Hepatocyte (in vitro differentiated cells): ENCODE measurements at regions not wholly inside any gene's neighbourhood (a gene's known extent, or its start where the extent isn't known, plus 50 kb on each side); places are given as distances from the start of the nearest gene placed in this dataset.

Experiments used
- DNase-seq: peaks from one replicate; pipeline ENCODE4 v3.0.0-alpha.2; 2016; ENCODE audit warnings: low spot score
- H2AFZ ChIP-seq: fragments of 200-600 bp; sonication (generic); 2 replicates; pipeline ENCODE4 v1.6.0; 2016; ENCODE audit warnings: antibody characterized with exemption, mild to moderate bottlenecking
- H3K27ac ChIP-seq: fragments of 200-600 bp; sonication (generic); 2 replicates; pipeline ENCODE4 v1.5.1; 2016; ENCODE audit warnings: mild to moderate bottlenecking
- H3K27me3 ChIP-seq: fragments of 200-600 bp; sonication (generic); 2 replicates; pipeline ENCODE4 v1.6.1; 2016
- H3K36me3 ChIP-seq: fragments of 200-600 bp; sonication (generic); replicated peaks from 2 replicates; pipeline ENCODE4 v1.5.1; 2016; ENCODE audit warnings: low read depth; ENCODE audit not compliant: insufficient read depth
- H3K4me1 ChIP-seq: fragments of 200-600 bp; sonication (generic); 2 replicates; pipeline ENCODE4 v1.5.1; 2016; ENCODE audit warnings: mild to moderate bottlenecking, moderate library complexity; ENCODE audit not compliant: insufficient read depth
- H3K4me2 ChIP-seq: fragments of 200-600 bp; sonication (generic); 2 replicates; pipeline ENCODE4 v1.6.0; 2016
- H3K4me3 ChIP-seq: fragments of 200-600 bp; sonication (generic); 2 replicates; pipeline ENCODE4 v1.5.1; 2016; ENCODE audit warnings: mild to moderate bottlenecking
- H3K79me2 ChIP-seq: fragments of 200-600 bp; sonication (generic); 2 replicates; pipeline ENCODE4 v1.6.0; 2017; ENCODE audit warnings: mild to moderate bottlenecking
- H3K9me2 ChIP-seq: fragments of 200-600 bp; sonication (generic); replicated peaks from 2 replicates; pipeline ENCODE4 v1.6.0; 2017; ENCODE audit warnings: mild to moderate bottlenecking; ENCODE audit not compliant: insufficient read depth
- H3K9me3 ChIP-seq: fragments of 200-600 bp; sonication (generic); 2 replicates; pipeline ENCODE4 v1.5.1; 2016; ENCODE audit warnings: low read depth, mild to moderate bottlenecking
- H4K20me1 ChIP-seq: fragments of 200-600 bp; sonication (generic); 2 replicates; pipeline ENCODE4 v1.6.0; 2016; ENCODE audit warnings: mild to moderate bottlenecking; ENCODE audit not compliant: insufficient read depth, poor library complexity, severe bottlenecking
- CTCF ChIP-seq: fragments of 200-600 bp; sonication (generic); IDR thresholded peaks from 2 replicates; pipeline ENCODE4 v1.5.1; 2016; ENCODE audit warnings: antibody characterized with exemption, mild to moderate bottlenecking; ENCODE audit not compliant: poor library complexity
- EZH2 ChIP-seq: fragments of 200-600 bp; sonication (generic); IDR thresholded peaks from 2 replicates; pipeline ENCODE4 v1.6.1; 2016; ENCODE audit warnings: antibody characterized with exemption, mild to moderate bottlenecking, borderline replicate concordance
- EZH2phosphoT487 ChIP-seq: fragments of 200-600 bp; sonication (generic); IDR thresholded peaks from one replicate; pipeline ENCODE4 v1.6.1; 2018; ENCODE audit warnings: antibody characterized with exemption, mild to moderate bottlenecking, low read depth, moderate library complexity; ENCODE audit not compliant: unreplicated experiment, severe bottlenecking
- WGBS: methylation state at CpG from one replicate; pipeline ENCODE4 v1.1.6; 2016; ENCODE audit warnings: low lambda C conversion rate; ENCODE audit errors: missing lambda C conversion rate; 5-methylcytosine and 5-hydroxymethylcytosine counted together

GRCh38 chr3:25940935-25941334 lies 151.0 kb downstream of the OXSM start:
- Histone ChIP-seq H3K4me1 (no peaks in the 10 kb centered on the region), H3K27me3 (no peaks in the 10 kb centered on the region), H3K9me3 (no peaks in the 10 kb centered on the region), H3K27ac (no peak overlapping the region), H3K79me2 (no peaks in the 10 kb centered on the region), H3K4me3 (no peak overlapping the region), H4K20me1 (no peaks in the 10 kb centered on the region), H3K9me2 (no peaks in the 10 kb centered on the region), H3K36me3 (no peaks in the 10 kb centered on the region), H2AFZ (no peak overlapping the region), H3K4me2 (no peak overlapping the region)
- DNase-seq = no peak
- TF ChIP-seq CTCF (no peak), EZH2phosphoT487 (no peak), EZH2 (no peak)
- 93% methylated on average over 2 of the region's 2 CpGs for WGBS

GRCh38 chr3:25944329-25944728 lies 154.4 kb downstream of the OXSM start:
- 88% methylated on average over 5 of the region's 5 CpGs for WGBS

GRCh38 chr3:25945366-25945765 lies 155.5 kb downstream of the OXSM start:
- TF ChIP-seq EZH2 = no peak
- TF ChIP-seq CTCF = no peak
- no peak for TF ChIP-seq EZH2phosphoT487
- H3K9me2 ChIP-seq = no peaks in the 10 kb centered on the region

More at GRCh38 chr3:25944329-25944728, 154.4 kb downstream of the OXSM start:
- Histone ChIP-seq H3K4me2 (no peak overlapping the region), H3K9me2 (no peaks in the 10 kb centered on the region), H3K36me3 (no peaks in the 10 kb centered on the region), H3K4me3 (no peak overlapping the region), H3K27ac (no peak overlapping the region), H2AFZ (no peak overlapping the region), H3K4me1 (no peaks in the 10 kb centered on the region), H3K9me3 (no peaks in the 10 kb centered on the region), H4K20me1 (no peaks in the 10 kb centered on the region), H3K27me3 (no peaks in the 10 kb centered on the region), H3K79me2 (no peaks in the 10 kb centered on the region)
- no peak for DNase-seq
- TF ChIP-seq EZH2 (no peak), CTCF (no peak), EZH2phosphoT487 (no peak)

GRCh38 chr3:25945836-25946235 lies 155.9 kb downstream of the OXSM start:
- Histone ChIP-seq H3K36me3 (no peaks in the 10 kb centered on the region), H3K27me3 (no peaks in the 10 kb centered on the region), H3K9me2 (no peaks in the 10 kb centered on the region), H3K79me2 (no peaks in the 10 kb centered on the region), H3K4me2 (no peak overlapping the region), H3K9me3 (no peaks in the 10 kb centered on the region), H4K20me1 (no peaks in the 10 kb centered on the region), H3K27ac (no peak overlapping the region), H3K4me1 (no peaks in the 10 kb centered on the region), H2AFZ (no peak overlapping the region), H3K4me3 (no peak overlapping the region)
- TF ChIP-seq EZH2phosphoT487 (no peak), CTCF (no peak), EZH2 (no peak)
- 89% methylated on average over 1 of the region's 1 CpG for WGBS
- no peak for DNase-seq

More at GRCh38 chr3:25945366-25945765, 155.5 kb downstream of the OXSM start:
- DNase-seq = no peak
- Histone ChIP-seq H3K9me3 (no peaks in the 10 kb centered on the region), H3K27ac (no peak overlapping the region), H3K4me1 (no peaks in the 10 kb centered on the region), H3K4me3 (no peak overlapping the region), H3K36me3 (no peaks in the 10 kb centered on the region), H2AFZ (no peak overlapping the region), H3K4me2 (no peak overlapping the region), H3K27me3 (no peaks in the 10 kb centered on the region), H3K79me2 (no peaks in the 10 kb centered on the region), H4K20me1 (no peaks in the 10 kb centered on the region)
